ENCODE measurements at regions not wholly inside any gene's neighbourhood (a gene's known extent, or its start where the extent isn't known, plus 50 kb on each side); places are given as distances from the start of the nearest gene placed in this dataset.

- TF ChIP-seq CTCF (IDR thresholded peaks at IDR 0.05; ENCODE audit: insufficient read depth, low read length, poor library complexity, severe bottlenecking) (no peak), EZH2phosphoT487 (conservative IDR thresholded peaks at IDR 0.05; ENCODE audit: low read length) (no peak)
Observed at GRCh38 chr14:53550776-53551175, 397.7 kb upstream of the DDHD1 start.

All from SU-DHL-6 (cell line).